ENCODE measurements at regions not wholly inside any gene's neighbourhood (a gene's known extent, or its start where the extent isn't known, plus 50 kb on each side); places are given as distances from the start of the nearest gene placed in this dataset.
A peak's percentile ranks its signal among the peaks of the same experiment; 100 is the strongest.

DNA sequence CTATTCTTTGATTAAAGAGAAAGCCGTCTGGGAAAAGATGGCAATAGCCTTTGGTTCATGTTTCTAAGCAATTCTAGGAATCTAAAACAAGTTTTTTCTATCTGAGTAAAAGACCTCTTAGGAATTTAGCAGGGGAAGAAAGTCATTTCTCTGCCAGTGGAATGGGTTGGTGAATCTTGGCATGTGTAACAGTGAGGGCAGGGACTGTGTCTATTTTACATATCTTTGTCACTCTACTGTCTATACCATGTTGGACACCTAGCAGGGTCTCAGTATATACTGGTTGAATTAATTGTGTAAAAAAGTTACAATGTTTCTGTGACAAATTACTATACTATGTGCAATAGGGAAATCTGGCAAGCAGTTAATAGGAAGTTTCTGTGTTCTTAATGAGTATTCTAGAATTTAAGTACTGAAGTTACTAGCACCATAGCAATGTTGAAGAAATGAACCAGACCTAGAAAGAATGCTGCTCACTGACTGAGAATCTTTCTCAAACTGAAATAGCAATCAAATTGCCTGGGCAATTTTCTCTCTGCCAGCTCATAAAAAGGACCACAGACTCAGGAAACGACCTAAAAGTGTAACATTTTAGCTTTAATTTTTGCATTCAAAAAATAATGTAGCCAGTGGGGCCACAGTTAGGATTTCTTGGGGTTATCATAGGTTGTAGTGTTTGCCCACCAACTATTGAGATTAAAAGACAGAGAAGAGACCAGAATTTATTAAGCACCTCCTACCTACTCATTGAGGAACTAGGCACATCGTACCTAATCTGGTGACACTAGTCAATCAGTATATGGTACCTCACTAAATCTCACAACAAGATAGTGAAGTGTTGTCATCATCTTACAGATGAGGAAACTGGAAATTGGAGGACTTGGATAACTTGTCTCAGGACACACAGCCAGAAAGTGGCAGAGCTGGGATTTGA, 56.2 kb upstream of the LEKR1 start:
- Histone ChIP-seq H3K36me3 (ENCODE audit: control insufficient read depth, insufficient read depth, low read length) (no peaks in the 10 kb centered on the region), H3K4me3 (ENCODE audit: low read depth, low read length) (no peak overlapping the region), H3K27me3 (ENCODE audit: control insufficient read depth, insufficient read depth, low read length) (no peaks in the 10 kb centered on the region), H3K27ac (ENCODE audit: insufficient read depth, low read length, poor library complexity, severe bottlenecking) (no peak overlapping the region), H3K4me1 (ENCODE audit: control insufficient read depth, insufficient read depth, low read length, poor library complexity, severe bottlenecking) (no peaks in the 10 kb centered on the region), H3K9me3 (ENCODE audit: control insufficient read depth in 2 of 2, low read length in 2 of 2) (no peaks in the 10 kb centered on the region)
- no peak for ATAC-seq (ENCODE audit: low read depth in 2 of 2)
- no peak for DNase-seq
- no peaks in the 10 kb centered on the region for H3K27me3 Mint-ChIP-seq
- H3K9me3 Mint-ChIP-seq, result peaks cover 0 to 2% (median 0%) of the 10 kb centered on the region in 7 donors
- peaks cover 4% of the 10 kb centered on the region for H3K36me3 Mint-ChIP-seq
- H3K27ac Mint-ChIP-seq, result no peak overlapping the region
- H3K4me1 Mint-ChIP-seq, result peaks cover 0 to 14% (median 4%) of the 10 kb centered on the region in 4 donors
- H3K4me3 Mint-ChIP-seq, result no peak overlapping the region

DNA sequence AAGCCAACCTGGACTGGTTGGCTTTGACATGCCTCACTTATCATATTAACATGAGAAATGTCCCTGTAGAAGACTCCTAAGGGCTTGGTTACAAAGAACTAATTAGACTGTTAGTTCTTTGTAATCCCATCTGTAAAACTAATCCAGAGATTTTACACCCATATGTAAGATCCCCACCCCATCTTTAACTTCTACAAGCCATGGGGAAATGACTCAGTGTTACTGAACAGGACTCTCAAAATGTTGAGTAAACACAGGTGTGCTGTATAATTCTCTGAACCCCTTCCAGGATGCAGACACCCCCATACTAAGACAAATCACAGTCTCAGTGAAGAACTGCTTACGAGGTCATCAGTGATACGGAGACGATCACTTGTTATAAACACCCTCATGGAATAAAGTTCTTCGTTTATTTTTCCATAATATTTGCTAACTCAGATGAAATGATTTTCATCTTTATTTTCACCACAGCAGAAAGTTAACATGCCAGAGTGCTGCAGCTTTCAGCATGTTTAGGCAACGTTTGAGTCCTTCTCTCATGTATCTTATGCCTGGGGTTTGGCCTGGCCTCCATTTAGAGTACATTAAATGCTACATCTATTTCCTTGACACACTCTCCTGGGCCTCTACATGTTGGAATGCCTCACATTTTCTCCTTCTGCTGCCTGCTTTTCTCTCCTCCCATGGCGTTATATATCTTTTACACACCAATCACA, 55.3 kb upstream of the LEKR1 start:
- Mint-ChIP-seq H3K4me3 (no peak overlapping the region), H3K27ac (no peak overlapping the region), H3K36me3 (peaks cover 4% of the 10 kb centered on the region), H3K4me1 (peaks cover 0 to 14% (median 4%) of the 10 kb centered on the region in 4 donors), H3K27me3 (no peaks in the 10 kb centered on the region), H3K9me3 (peaks cover 0 to 2% (median 0%) of the 10 kb centered on the region in 7 donors)
- no peaks in the 10 kb centered on the region for H3K27me3 ChIP-seq (ENCODE audit: control insufficient read depth, insufficient read depth, low read length)
- H3K36me3 ChIP-seq (ENCODE audit: control insufficient read depth, insufficient read depth, low read length), result no peaks in the 10 kb centered on the region
- H3K9me3 ChIP-seq (ENCODE audit: control insufficient read depth in 2 of 2, low read length in 2 of 2), result no peaks in the 10 kb centered on the region
- ATAC-seq (ENCODE audit: low read depth in 2 of 2) (no peak), DNase-seq (no peak)
- no peak overlapping the region for H3K4me3 ChIP-seq (ENCODE audit: low read depth, low read length)
- H3K4me1 ChIP-seq (ENCODE audit: control insufficient read depth, insufficient read depth, low read length, poor library complexity, severe bottlenecking), result no peaks in the 10 kb centered on the region
- no peak overlapping the region for H3K27ac ChIP-seq (ENCODE audit: insufficient read depth, low read length, poor library complexity, severe bottlenecking)

DNA sequence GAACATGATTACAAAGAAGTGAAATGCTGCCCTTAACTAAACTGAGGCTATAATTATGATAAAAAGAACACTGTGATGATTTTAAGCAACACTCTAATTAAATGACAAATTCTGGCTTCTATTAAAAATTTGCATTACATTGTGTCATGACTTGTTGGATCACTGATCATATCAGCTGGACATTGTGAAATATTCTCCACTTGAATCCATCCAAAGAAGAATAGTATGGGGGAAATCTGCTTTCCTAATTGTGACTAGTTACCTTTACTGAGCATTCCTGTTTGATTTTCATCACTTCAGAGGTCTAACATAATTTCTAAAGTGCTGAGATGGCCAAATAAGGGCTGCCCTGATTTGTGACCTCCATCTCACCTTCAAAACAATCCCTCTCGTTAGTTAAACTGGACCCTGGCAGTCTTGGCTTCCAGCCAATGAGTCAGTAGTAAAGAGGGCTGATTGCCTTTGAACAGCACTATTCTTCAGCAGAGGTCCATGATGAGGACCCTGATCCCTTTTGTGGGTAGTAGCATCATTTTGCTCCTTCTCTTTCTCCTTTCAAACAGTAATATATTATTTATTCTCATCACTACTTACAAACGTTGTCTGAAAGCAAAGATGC, 53.5 kb upstream of the LEKR1 start:
- Mint-ChIP-seq H3K36me3 (peaks cover 4% of the 10 kb centered on the region), H3K27me3 (no peaks in the 10 kb centered on the region), H3K27ac (peak overlapping the region in 1 of 3 donors; percentile 21), H3K9me3 (peaks cover 0 to 2% (median 0%) of the 10 kb centered on the region in 7 donors), H3K4me3 (no peak overlapping the region), H3K4me1 (peaks cover 0 to 14% (median 4%) of the 10 kb centered on the region in 4 donors)
- H3K4me1 ChIP-seq (ENCODE audit: control insufficient read depth, insufficient read depth, low read length, poor library complexity, severe bottlenecking), result no peaks in the 10 kb centered on the region
- H3K9me3 ChIP-seq (ENCODE audit: control insufficient read depth in 2 of 2, low read length in 2 of 2), result no peaks in the 10 kb centered on the region
- ATAC-seq (ENCODE audit: low read depth in 2 of 2), result no peak
- no peak for DNase-seq
- no peak overlapping the region for H3K27ac ChIP-seq (ENCODE audit: insufficient read depth, low read length, poor library complexity, severe bottlenecking)
- H3K4me3 ChIP-seq (ENCODE audit: low read depth, low read length), result no peak overlapping the region
- H3K36me3 ChIP-seq (ENCODE audit: control insufficient read depth, insufficient read depth, low read length), result no peaks in the 10 kb centered on the region
- H3K27me3 ChIP-seq (ENCODE audit: control insufficient read depth, insufficient read depth, low read length), result peaks cover 1% of the 10 kb centered on the region

DNA sequence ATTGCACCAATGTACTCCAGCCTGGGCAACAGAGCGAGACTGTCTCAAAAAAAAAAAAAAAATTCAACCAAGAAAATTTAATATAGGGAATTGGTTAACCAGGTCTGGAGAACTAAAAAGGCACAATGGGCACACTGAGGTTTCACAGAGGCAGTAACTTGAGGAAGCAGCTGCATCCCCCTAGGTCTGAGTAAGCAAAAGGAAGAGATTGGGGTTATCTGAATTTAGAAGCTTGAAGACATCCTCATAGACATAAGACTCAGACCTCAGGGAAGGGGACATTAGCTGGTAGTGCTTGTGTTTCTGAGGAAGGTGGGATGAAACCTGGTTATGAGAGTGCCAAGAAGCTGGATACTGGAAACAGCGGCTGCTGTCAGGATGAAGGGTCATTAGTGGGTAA, 50.1 kb upstream of the LEKR1 start:
- H3K4me1 ChIP-seq (ENCODE audit: control insufficient read depth, insufficient read depth, low read length, poor library complexity, severe bottlenecking), result no peaks in the 10 kb centered on the region
- H3K27ac ChIP-seq (ENCODE audit: insufficient read depth, low read length, poor library complexity, severe bottlenecking), result no peak overlapping the region
- Mint-ChIP-seq H3K36me3 (peaks cover 4% of the 10 kb centered on the region), H3K4me3 (no peak overlapping the region), H3K27me3 (peaks cover 4% of the 10 kb centered on the region), H3K27ac (peak overlapping the region in 1 of 3 donors; percentile 74), H3K4me1 (peaks cover 0 to 14% (median 4%) of the 10 kb centered on the region in 4 donors), H3K9me3 (peaks cover 0 to 2% (median 0%) of the 10 kb centered on the region in 7 donors)
- no peaks in the 10 kb centered on the region for H3K9me3 ChIP-seq (ENCODE audit: control insufficient read depth in 2 of 2, low read length in 2 of 2)
- H3K4me3 ChIP-seq (ENCODE audit: low read depth, low read length), result no peak overlapping the region
- H3K36me3 ChIP-seq (ENCODE audit: control insufficient read depth, insufficient read depth, low read length), result no peaks in the 10 kb centered on the region
- peaks cover 1% of the 10 kb centered on the region for H3K27me3 ChIP-seq (ENCODE audit: control insufficient read depth, insufficient read depth, low read length)
- no peak for ATAC-seq (ENCODE audit: low read depth in 2 of 2)
- DNase-seq, result no peak

Data from CD4-positive, CD25-positive, alpha-beta regulatory T cell (primary cell).